ENCODE measurements at regions not wholly inside any gene's neighbourhood (a gene's known extent, or its start where the extent isn't known, plus 50 kb on each side); places are given as distances from the start of the nearest gene placed in this dataset.
"Not testable (repeated sequence)": the region's sequence is repeated elsewhere in the genome, so short reads cannot be mapped to it uniquely, and the experiment has no call there.

DNA sequence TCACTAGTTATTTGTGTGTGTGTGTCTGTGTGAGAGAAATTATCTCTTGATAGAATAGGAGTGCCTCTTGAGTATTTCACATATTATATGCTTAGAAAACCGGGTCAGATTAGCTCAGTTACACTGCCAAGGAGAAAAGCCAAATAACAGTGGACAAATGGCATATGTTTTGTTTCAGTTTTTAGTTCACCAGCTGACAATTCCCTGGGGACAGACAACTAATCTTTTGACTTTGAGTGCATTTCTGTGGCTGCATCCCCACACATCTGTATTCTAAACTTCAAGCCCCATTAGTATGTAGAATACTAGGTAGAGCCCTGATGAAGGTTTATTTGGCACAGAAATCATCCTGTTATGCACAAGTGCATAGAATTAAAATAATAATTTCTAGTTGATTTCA is 227.7 kb upstream of the CNTN3 start:
- H3K4me3 ChIP-seq (replicated peaks; ENCODE audit: low read depth, low read length) = no peak overlapping the region
- TF ChIP-seq, protein P1, sequence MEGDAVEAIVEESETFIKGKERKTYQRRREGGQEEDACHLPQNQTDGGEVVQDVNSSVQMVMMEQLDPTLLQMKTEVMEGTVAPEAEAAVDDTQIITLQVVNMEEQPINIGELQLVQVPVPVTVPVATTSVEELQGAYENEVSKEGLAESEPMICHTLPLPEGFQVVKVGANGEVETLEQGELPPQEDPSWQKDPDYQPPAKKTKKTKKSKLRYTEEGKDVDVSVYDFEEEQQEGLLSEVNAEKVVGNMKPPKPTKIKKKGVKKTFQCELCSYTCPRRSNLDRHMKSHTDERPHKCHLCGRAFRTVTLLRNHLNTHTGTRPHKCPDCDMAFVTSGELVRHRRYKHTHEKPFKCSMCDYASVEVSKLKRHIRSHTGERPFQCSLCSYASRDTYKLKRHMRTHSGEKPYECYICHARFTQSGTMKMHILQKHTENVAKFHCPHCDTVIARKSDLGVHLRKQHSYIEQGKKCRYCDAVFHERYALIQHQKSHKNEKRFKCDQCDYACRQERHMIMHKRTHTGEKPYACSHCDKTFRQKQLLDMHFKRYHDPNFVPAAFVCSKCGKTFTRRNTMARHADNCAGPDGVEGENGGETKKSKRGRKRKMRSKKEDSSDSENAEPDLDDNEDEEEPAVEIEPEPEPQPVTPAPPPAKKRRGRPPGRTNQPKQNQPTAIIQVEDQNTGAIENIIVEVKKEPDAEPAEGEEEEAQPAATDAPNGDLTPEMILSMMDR (IDR thresholded peaks at IDR 0.05; ENCODE audit: low read length, missing control alignments) = no peak
- DNase-seq (ENCODE audit: low read depth) = no peak

DNA sequence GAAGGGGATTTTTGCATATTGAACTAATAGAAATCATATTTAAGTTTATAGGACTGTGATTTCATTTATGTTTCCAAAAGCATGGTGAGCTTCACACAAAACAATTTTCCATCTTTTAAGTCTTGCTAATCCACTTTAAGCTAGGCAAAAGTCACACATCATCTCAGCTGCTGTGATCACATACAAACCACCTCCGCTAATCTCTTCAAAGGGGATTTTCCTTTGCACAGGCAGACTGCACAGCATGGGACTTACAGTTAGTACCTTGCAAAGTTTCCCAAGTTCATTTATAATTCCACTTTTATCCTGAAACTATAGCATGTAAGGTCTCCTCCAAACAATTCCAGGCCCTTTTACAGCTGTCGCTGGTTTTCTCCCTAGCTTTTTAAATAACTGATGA is 225.1 kb upstream of the CNTN3 start:
- DNase-seq (ENCODE audit: low read depth) = no peak
- no peak overlapping the region for H3K4me3 ChIP-seq (replicated peaks; ENCODE audit: low read depth, low read length)
- TF ChIP-seq, protein P1 (IDR thresholded peaks at IDR 0.05; ENCODE audit: low read length, missing control alignments) = no peak

DNA sequence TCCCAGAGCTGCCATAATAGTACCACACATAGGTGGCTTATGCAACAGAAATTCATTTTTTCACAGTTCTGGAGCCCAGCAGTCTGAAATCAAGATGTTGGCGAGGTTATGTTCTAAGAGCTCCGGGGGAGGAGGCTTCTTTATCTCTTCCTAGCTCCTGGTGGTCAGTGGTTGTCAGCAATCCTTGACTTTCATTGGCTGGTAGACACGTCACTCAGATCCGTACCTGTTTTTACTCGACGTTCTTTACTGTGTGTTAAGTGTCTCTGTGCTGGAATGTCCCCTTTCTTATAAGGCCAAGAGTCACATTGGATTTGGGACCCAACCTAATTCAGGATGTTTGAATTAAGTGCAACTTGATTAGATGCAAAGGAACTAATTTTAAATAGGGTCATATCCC is 218.5 kb upstream of the CNTN3 start:
- H3K4me3 ChIP-seq (replicated peaks; ENCODE audit: low read depth, low read length) = no peak overlapping the region
- TF ChIP-seq, protein P1 (IDR thresholded peaks at IDR 0.05; ENCODE audit: low read length, missing control alignments) = no peak
- DNase-seq (ENCODE audit: low read depth) = no peak

DNA sequence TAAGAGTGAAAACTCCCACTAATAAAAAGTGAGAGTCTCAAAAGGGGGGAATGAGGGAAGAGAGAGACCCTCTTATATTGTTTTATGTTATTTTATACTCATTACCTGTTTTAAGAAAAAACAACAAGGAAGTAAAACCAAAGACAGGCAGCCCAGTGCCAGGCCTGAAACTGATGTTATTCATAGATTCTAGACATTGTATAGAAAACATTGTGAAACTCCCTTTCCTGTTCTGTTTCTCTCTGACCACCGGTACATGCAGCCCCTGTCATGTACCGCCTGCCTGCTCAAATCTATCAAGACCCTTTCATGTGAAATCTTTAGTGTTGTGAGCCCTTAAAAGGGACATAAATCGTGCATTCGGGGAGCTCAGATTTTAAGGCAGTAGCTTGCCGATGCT is 216.4 kb upstream of the CNTN3 start:
- DNase-seq (ENCODE audit: low read depth) = not testable (repeated sequence)

DNA sequence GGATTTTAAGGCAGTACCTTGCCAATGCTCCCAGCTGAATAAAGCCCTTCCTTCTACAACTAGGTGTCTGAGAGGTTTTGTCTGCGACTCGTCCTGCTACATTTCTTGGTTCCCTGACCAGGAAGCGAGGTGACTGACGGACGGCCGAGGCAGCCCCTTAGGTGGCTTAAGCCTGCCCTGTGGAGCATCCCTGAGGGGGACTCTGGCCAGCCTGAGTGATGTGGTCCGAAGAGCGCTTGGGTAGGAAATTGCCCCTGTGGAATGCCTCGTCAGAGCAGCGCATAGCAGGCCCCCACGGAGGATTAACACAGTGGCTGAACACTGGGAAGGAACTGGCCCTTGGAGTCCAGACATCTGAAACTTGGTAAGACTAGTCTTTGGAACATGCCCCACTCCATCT is 210.9 kb upstream of the CNTN3 start:
- not testable (repeated sequence) for DNase-seq (ENCODE audit: low read depth); H3K4me3 ChIP-seq (replicated peaks; ENCODE audit: low read depth, low read length)

More for the DNA sequence above, 216.4 kb upstream of the CNTN3 start:
- not testable (repeated sequence) for H3K4me3 ChIP-seq (replicated peaks; ENCODE audit: low read depth, low read length)

DNA sequence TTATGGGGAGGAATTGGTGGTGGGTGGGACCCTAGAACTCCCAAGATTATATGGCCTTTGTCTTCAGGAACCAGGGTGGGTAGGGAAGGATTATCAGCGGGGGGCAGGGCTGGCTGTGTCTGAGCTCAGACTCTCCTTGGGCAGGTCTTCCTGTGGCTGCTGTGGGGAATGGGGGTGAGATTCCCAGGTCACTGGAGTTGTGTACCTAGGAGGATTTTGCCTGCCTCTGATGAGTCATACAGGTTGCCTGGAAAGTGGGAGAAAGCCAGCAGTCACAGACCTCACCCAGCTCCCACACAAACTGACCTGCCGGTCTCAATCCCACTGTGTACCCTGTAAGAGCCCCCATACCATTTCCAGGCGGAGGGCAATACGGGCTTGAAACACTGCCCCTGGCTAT is 209.9 kb upstream of the CNTN3 start:
- no peak for DNase-seq (ENCODE audit: low read depth)
- TF ChIP-seq, protein P1 (IDR thresholded peaks at IDR 0.05; ENCODE audit: low read length, missing control alignments) = no peak
- no peak overlapping the region for H3K4me3 ChIP-seq (replicated peaks; ENCODE audit: low read depth, low read length)

DNA sequence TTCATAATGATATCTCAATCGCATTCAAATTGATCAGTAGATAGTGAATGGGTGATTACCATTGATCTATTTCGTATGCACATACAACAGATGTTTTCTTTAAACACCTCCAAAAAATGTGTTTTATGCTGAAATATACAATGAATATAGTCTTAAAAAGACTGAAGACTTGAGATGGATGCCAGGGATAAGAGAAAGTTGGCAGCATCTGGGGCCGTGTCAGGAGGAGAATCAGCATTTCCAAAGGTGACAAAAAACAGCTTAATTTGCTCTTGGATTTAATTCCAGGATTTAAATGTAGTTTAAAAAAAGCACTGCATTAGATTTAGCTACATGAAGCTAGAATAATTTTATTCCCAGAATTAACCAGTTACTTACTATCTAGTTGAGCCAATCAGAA is 199.7 kb upstream of the CNTN3 start:
- no peak for DNase-seq (ENCODE audit: low read depth)
- TF ChIP-seq, protein P1 (IDR thresholded peaks at IDR 0.05; ENCODE audit: low read length, missing control alignments) = no peak
- no peak overlapping the region for H3K4me3 ChIP-seq (replicated peaks; ENCODE audit: low read depth, low read length)

DNA sequence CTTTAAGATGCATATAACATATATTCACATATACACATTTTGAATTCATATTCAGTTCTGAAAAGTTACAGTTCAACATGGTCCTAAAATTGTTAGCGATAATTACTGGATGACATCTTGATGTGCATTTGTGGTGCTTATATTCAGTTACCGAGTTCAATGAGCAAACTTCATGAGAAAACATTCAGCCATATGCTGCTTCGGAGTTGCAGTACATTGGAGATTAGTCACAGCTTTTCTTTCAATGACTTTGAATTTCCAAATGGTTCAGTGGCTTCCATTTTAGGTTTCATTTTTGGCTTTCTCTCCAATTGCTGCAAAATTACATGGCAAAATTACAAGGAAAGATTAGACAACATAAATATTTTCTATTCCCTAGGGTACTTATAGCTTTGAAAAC is 198.3 kb upstream of the CNTN3 start:
- H3K4me3 ChIP-seq (replicated peaks; ENCODE audit: low read depth, low read length) = no peak overlapping the region
- TF ChIP-seq, protein P1 (IDR thresholded peaks at IDR 0.05; ENCODE audit: low read length, missing control alignments) = no peak
- no peak for DNase-seq (ENCODE audit: low read depth)
